Hepatocyte (in vitro differentiated cells): ENCODE measurements at regions not wholly inside any gene's neighbourhood (a gene's known extent, or its start where the extent isn't known, plus 50 kb on each side); places are given as distances from the start of the nearest gene placed in this dataset.

Experiments used
- DNase-seq: peaks from one replicate; pipeline ENCODE4 v3.0.0-alpha.2; 2016; ENCODE audit warnings: low spot score
- H2AFZ ChIP-seq: fragments of 200-600 bp; sonication (generic); 2 replicates; pipeline ENCODE4 v1.6.0; 2016; ENCODE audit warnings: antibody characterized with exemption, mild to moderate bottlenecking
- H3K27ac ChIP-seq: fragments of 200-600 bp; sonication (generic); 2 replicates; pipeline ENCODE4 v1.5.1; 2016; ENCODE audit warnings: mild to moderate bottlenecking
- H3K27me3 ChIP-seq: fragments of 200-600 bp; sonication (generic); 2 replicates; pipeline ENCODE4 v1.6.1; 2016
- H3K36me3 ChIP-seq: fragments of 200-600 bp; sonication (generic); replicated peaks from 2 replicates; pipeline ENCODE4 v1.5.1; 2016; ENCODE audit warnings: low read depth; ENCODE audit not compliant: insufficient read depth
- H3K4me1 ChIP-seq: fragments of 200-600 bp; sonication (generic); 2 replicates; pipeline ENCODE4 v1.5.1; 2016; ENCODE audit warnings: mild to moderate bottlenecking, moderate library complexity; ENCODE audit not compliant: insufficient read depth
- H3K4me2 ChIP-seq: fragments of 200-600 bp; sonication (generic); 2 replicates; pipeline ENCODE4 v1.6.0; 2016
- H3K4me3 ChIP-seq: fragments of 200-600 bp; sonication (generic); 2 replicates; pipeline ENCODE4 v1.5.1; 2016; ENCODE audit warnings: mild to moderate bottlenecking
- H3K79me2 ChIP-seq: fragments of 200-600 bp; sonication (generic); 2 replicates; pipeline ENCODE4 v1.6.0; 2017; ENCODE audit warnings: mild to moderate bottlenecking
- H3K9me2 ChIP-seq: fragments of 200-600 bp; sonication (generic); replicated peaks from 2 replicates; pipeline ENCODE4 v1.6.0; 2017; ENCODE audit warnings: mild to moderate bottlenecking; ENCODE audit not compliant: insufficient read depth
- H3K9me3 ChIP-seq: fragments of 200-600 bp; sonication (generic); 2 replicates; pipeline ENCODE4 v1.5.1; 2016; ENCODE audit warnings: low read depth, mild to moderate bottlenecking
- H4K20me1 ChIP-seq: fragments of 200-600 bp; sonication (generic); 2 replicates; pipeline ENCODE4 v1.6.0; 2016; ENCODE audit warnings: mild to moderate bottlenecking; ENCODE audit not compliant: insufficient read depth, poor library complexity, severe bottlenecking
- CTCF ChIP-seq: fragments of 200-600 bp; sonication (generic); IDR thresholded peaks from 2 replicates; pipeline ENCODE4 v1.5.1; 2016; ENCODE audit warnings: antibody characterized with exemption, mild to moderate bottlenecking; ENCODE audit not compliant: poor library complexity
- EZH2 ChIP-seq: fragments of 200-600 bp; sonication (generic); IDR thresholded peaks from 2 replicates; pipeline ENCODE4 v1.6.1; 2016; ENCODE audit warnings: antibody characterized with exemption, mild to moderate bottlenecking, borderline replicate concordance
- EZH2phosphoT487 ChIP-seq: fragments of 200-600 bp; sonication (generic); IDR thresholded peaks from one replicate; pipeline ENCODE4 v1.6.1; 2018; ENCODE audit warnings: antibody characterized with exemption, mild to moderate bottlenecking, low read depth, moderate library complexity; ENCODE audit not compliant: unreplicated experiment, severe bottlenecking
- WGBS: methylation state at CpG from one replicate; pipeline ENCODE4 v1.1.6; 2016; ENCODE audit warnings: low lambda C conversion rate; ENCODE audit errors: missing lambda C conversion rate; 5-methylcytosine and 5-hydroxymethylcytosine counted together

- TF ChIP-seq CTCF (no peak), EZH2 (no peak), EZH2phosphoT487 (no peak)
- Histone ChIP-seq H3K9me3 (no peaks in the 10 kb centered on the region), H3K4me2 (no peak overlapping the region), H4K20me1 (no peaks in the 10 kb centered on the region), H3K9me2 (no peaks in the 10 kb centered on the region), H3K27ac (no peak overlapping the region), H3K36me3 (no peaks in the 10 kb centered on the region), H2AFZ (no peak overlapping the region), H3K4me1 (no peaks in the 10 kb centered on the region), H3K4me3 (no peak overlapping the region), H3K27me3 (no peaks in the 10 kb centered on the region), H3K79me2 (no peaks in the 10 kb centered on the region)
- no peak for DNase-seq
- 92% methylated on average over 3 of the region's 3 CpGs for WGBS
Measured at GRCh38 chr6:11830520-11830919, 51.9 kb upstream of the ADTRP start.

- WGBS = 57% methylated on average over 3 of the region's 3 CpGs
- no peaks in the 10 kb centered on the region for H3K4me1 ChIP-seq
- no peaks in the 10 kb centered on the region for H3K9me2 ChIP-seq
- H2AFZ ChIP-seq = no peak overlapping the region
- no peaks in the 10 kb centered on the region for H3K9me3 ChIP-seq
- no peaks in the 10 kb centered on the region for H3K27me3 ChIP-seq
- H3K4me2 ChIP-seq = no peak overlapping the region
- H3K4me3 ChIP-seq = no peak overlapping the region
- H4K20me1 ChIP-seq = no peaks in the 10 kb centered on the region
- DNase-seq = no peak
- no peak for TF ChIP-seq EZH2phosphoT487
- no peak for TF ChIP-seq EZH2
- no peak for TF ChIP-seq CTCF
- no peak overlapping the region for H3K27ac ChIP-seq
- no peaks in the 10 kb centered on the region for H3K36me3 ChIP-seq
- no peaks in the 10 kb centered on the region for H3K79me2 ChIP-seq
Measured at GRCh38 chr6:11830105-11830504, 51.5 kb upstream of the ADTRP start.

GRCh38 chr6:11828262-11828870 is 49.8 kb upstream of the ADTRP start:
- no peaks in the 10 kb centered on the region for H3K4me1 ChIP-seq
- H4K20me1 ChIP-seq = no peaks in the 10 kb centered on the region
- H3K27ac ChIP-seq = no peak overlapping the region
- no peak overlapping the region for H2AFZ ChIP-seq
- no peaks in the 10 kb centered on the region for H3K36me3 ChIP-seq
- no peaks in the 10 kb centered on the region for H3K9me2 ChIP-seq
- 56% methylated on average over 6 of the region's 6 CpGs for WGBS
- H3K4me2 ChIP-seq = no peak overlapping the region
- no peak for TF ChIP-seq EZH2phosphoT487
- TF ChIP-seq EZH2 = no peak
- no peak for TF ChIP-seq CTCF
- H3K9me3 ChIP-seq = no peaks in the 10 kb centered on the region
- no peak for DNase-seq
- H3K79me2 ChIP-seq = no peaks in the 10 kb centered on the region
- no peaks in the 10 kb centered on the region for H3K27me3 ChIP-seq
- H3K4me3 ChIP-seq = no peak overlapping the region
